ENCODE measurements at regions not wholly inside any gene's neighbourhood (a gene's known extent, or its start where the extent isn't known, plus 50 kb on each side); places are given as distances from the start of the nearest gene placed in this dataset.
"Not testable (repeated sequence)": the region's sequence is repeated elsewhere in the genome, so short reads cannot be mapped to it uniquely, and the experiment has no call there.

- ATAC-seq (peak; percentile 54; the same call in 1 of the 2 replicates), DNase-seq (peak; percentile 76)
- Histone ChIP-seq H3K27me3 (ENCODE audit: low read length) (no peaks in the 10 kb centered on the region), H3K79me2 (ENCODE audit: low read length) (no peaks in the 10 kb centered on the region), H2AFZ (ENCODE audit: low read length) (no peak overlapping the region), H4K20me1 (ENCODE audit: low read length) (no peaks in the 10 kb centered on the region), H3F3A (ENCODE audit: low read length, unreplicated experiment) (no peaks in the 10 kb centered on the region), H3K9me3 (ENCODE audit: low read length) (no peaks in the 10 kb centered on the region), H3K4me2 (ENCODE audit: low read length) (no peak overlapping the region), H3K36me3 (ENCODE audit: low read depth, low read length) (no peaks in the 10 kb centered on the region), H3K4me1 (ENCODE audit: insufficient read depth, low read length) (no peaks in the 10 kb centered on the region), H3K27ac (ENCODE audit: low read length) (no peak overlapping the region), H3K4me3 (ENCODE audit: low read length) (no peak overlapping the region), H3K9ac (ENCODE audit: low read length) (no peak overlapping the region), H3K9me2 (replicated peaks; ENCODE audit: low read length) (no peaks in the 10 kb centered on the region)
- ChIA-PET POLR2A (ENCODE audit: unreplicated experiment) (no interaction called here), CTCF (no interaction called here)
- peak; percentile 67 for TF ChIP-seq CTCF (conservative IDR thresholded peaks at IDR 0.05; ENCODE audit: low read depth, low read length)
- no peak for TF ChIP-seq EZH2phosphoT487 (IDR thresholded peaks at IDR 0.05; ENCODE audit: borderline replicate concordance, low read length)
- BruUV-seq (replicated peaks): no TSS peak
- intact Hi-C loops (cut with micrococcal nuclease): no loop called here
These were observed 1496.5 kb downstream of the FAM181B start for GRCh38 chr11:81237139-81237538.

DNA sequence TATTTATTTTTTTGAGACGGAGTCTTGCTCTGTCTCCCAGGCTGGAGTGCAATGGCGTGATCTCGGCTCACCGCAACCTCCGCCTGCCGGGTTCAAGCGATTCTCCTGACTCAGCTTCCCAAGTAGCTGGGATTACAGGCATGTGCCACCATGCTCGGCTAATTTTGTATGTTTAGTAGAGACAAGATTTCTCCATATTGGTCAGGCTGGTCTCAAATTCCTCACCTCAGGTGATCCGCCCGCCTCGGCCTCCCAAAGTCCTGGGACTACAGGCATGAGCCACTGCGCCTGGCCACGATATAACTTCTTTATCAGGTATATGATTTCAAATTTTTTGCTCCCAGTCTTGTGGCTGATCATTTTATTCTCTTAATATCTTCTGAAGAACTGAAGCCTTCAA is 1506.3 kb downstream of the FAM181B start:
- BruUV-seq (replicated peaks); H3K9me2 ChIP-seq (replicated peaks; ENCODE audit: low read length); H2AFZ ChIP-seq (ENCODE audit: low read length); CTCF ChIA-PET; H3K9ac ChIP-seq (ENCODE audit: low read length); H3K4me2 ChIP-seq (ENCODE audit: low read length); H3F3A ChIP-seq (ENCODE audit: low read length, unreplicated experiment); H3K27ac ChIP-seq (ENCODE audit: low read length); H3K27me3 ChIP-seq (ENCODE audit: low read length); intact Hi-C loops (cut with micrococcal nuclease); H3K79me2 ChIP-seq (ENCODE audit: low read length); POLR2A ChIA-PET (ENCODE audit: unreplicated experiment); H3K36me3 ChIP-seq (ENCODE audit: low read depth, low read length); ATAC-seq; DNase-seq; H3K4me3 ChIP-seq (ENCODE audit: low read length); H3K4me1 ChIP-seq (ENCODE audit: insufficient read depth, low read length); H4K20me1 ChIP-seq (ENCODE audit: low read length): not testable (repeated sequence)
- H3K9me3 ChIP-seq (ENCODE audit: low read length): 0 out of 2 replicates have a peak, but pooled peaks cover 16% of the 10 kb centered on the region

GRCh38 chr11:81224396-81224795 is 1509.3 kb downstream of the FAM181B start:
- Histone ChIP-seq H2AFZ (ENCODE audit: low read length) (no peak overlapping the region), H3K4me1 (ENCODE audit: insufficient read depth, low read length) (no peaks in the 10 kb centered on the region), H3K27me3 (ENCODE audit: low read length) (peaks cover 4% of the 10 kb centered on the region; the same call in 1 of the 2 replicates), H3K27ac (ENCODE audit: low read length) (no peak overlapping the region), H3K4me2 (ENCODE audit: low read length) (no peak overlapping the region), H3K36me3 (ENCODE audit: low read depth, low read length) (no peaks in the 10 kb centered on the region), H3K9ac (ENCODE audit: low read length) (no peak overlapping the region), H3K9me3 (ENCODE audit: low read length) (0 out of 2 replicates have a peak, but pooled peaks cover 9% of the 10 kb centered on the region), H3K4me3 (ENCODE audit: low read length) (no peak overlapping the region), H3K79me2 (ENCODE audit: low read length) (no peaks in the 10 kb centered on the region), H3K9me2 (replicated peaks; ENCODE audit: low read length) (no peaks in the 10 kb centered on the region), H3F3A (ENCODE audit: low read length, unreplicated experiment) (no peaks in the 10 kb centered on the region), H4K20me1 (ENCODE audit: low read length) (no peaks in the 10 kb centered on the region)
- TF ChIP-seq CTCF (conservative IDR thresholded peaks at IDR 0.05; ENCODE audit: low read depth, low read length) (no peak), EZH2phosphoT487 (IDR thresholded peaks at IDR 0.05; ENCODE audit: borderline replicate concordance, low read length) (no peak), EZH2 (IDR thresholded peaks at IDR 0.05; ENCODE audit: low read length, unreplicated experiment) (no peak)
- no TSS peak for BruUV-seq (replicated peaks)
- intact Hi-C loops (cut with micrococcal nuclease): no loop called here
- DNase-seq: no peak
- ATAC-seq: no peak
- ChIA-PET POLR2A (ENCODE audit: unreplicated experiment) (no interaction called here), CTCF (no interaction called here)

Data from PC-3 (cell line).